ENCODE measurements at regions not wholly inside any gene's neighbourhood (a gene's known extent, or its start where the extent isn't known, plus 50 kb on each side); places are given as distances from the start of the nearest gene placed in this dataset.

GRCh38 chr9:108704156-108704852 is 151.5 kb downstream of the ACTL7B start (continued):
- TF ChIP-seq ZBTB40 (IDR thresholded peaks at IDR 0.05) (no peak), ZBTB40 (CRISPR knock-in tag; IDR thresholded peaks at IDR 0.05) (no peak)

DNA sequence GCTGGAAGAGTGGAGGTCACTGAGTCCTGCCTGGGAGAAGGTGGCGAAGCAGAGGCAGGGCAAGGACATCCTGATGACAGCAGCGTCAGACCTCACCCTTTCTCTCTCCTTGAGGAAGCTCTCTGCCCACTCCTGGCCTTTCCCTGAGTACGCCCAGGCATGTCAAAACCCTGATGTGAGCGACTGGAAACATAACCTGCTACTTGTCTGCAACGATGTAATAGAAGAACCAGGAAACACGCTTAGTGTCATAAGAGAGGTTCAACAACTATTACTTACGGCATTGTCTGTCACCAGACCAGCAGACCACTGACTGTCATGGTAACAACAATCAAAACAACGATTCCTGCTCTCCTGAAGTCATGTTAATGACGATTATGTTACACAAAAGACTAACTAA is 152.4 kb downstream of the ACTL7B start:
- no peak for FAIRE-seq
- Histone ChIP-seq H3K9me3 (ENCODE audit: low read length) (no peaks in the 10 kb centered on the region), H4K20me1 (ENCODE audit: insufficient read depth, low read length) (no peaks in the 10 kb centered on the region), H3K36me3 (replicated peaks in 1 of 2; ENCODE audit: control insufficient read depth in 1 of 2, insufficient read depth in 2 of 2, low read length in 2 of 2) (no peaks in the 10 kb centered on the region), H3K4me3 (replicated peaks in 1 of 3; ENCODE audit: insufficient read depth in 1 of 3, low read depth in 2 of 3, low read length in 3 of 3) (no peak overlapping the region), H3K4me1 (ENCODE audit: insufficient read depth, low read length) (no peaks in the 10 kb centered on the region), H3K79me2 (ENCODE audit: insufficient read depth, low read length) (no peaks in the 10 kb centered on the region), H3K4me2 (ENCODE audit: low read depth, low read length) (no peak overlapping the region), H3K9ac (ENCODE audit: insufficient read depth, low read depth, low read length) (no peak overlapping the region), H2AFZ (ENCODE audit: low read length) (no peak overlapping the region), H3K27ac (ENCODE audit: extremely low read length, insufficient read depth, low read length) (no peak overlapping the region), H3K27me3 (ENCODE audit: control insufficient read depth in 1 of 2, insufficient read depth in 2 of 2, low read length in 2 of 2) (peaks cover 0 to 4% of the 10 kb centered on the region in 2 experiments; a peak in 1 of 5 replicates)
- no peak for DNase-seq (ENCODE audit: low spot score)
- ChIA-PET POLR2A (no interaction called here), CTCF (ENCODE audit: low intra/inter-chr PET ratio, low total read pairs) (no interaction called here)
- intact Hi-C loops (cut with micrococcal nuclease; ENCODE audit: unreplicated experiment) (no loop called here), in situ Hi-C loops (cut with HindIII; ENCODE audit: extremely low pct_ligation_motif_present, low pct_unique_long_range_greater_than_20kb) (no loop called here)
- no TSS peak for BruUV-seq (replicated peaks)
- 30% methylated on average over 6 of the region's 9 CpGs for WGBS (ENCODE audit: low lambda C conversion rate)
- TF ChIP-seq CSRNP2 (CRISPR knock-in tag; conservative IDR thresholded peaks at IDR 0.05; ENCODE audit: low read depth), result no peak
- no peak for TF ChIP-seq ISL2 (CRISPR knock-in tag; IDR thresholded peaks at IDR 0.05)
- no peak for TF ChIP-seq ZNF569 (CRISPR knock-in tag; IDR thresholded peaks at IDR 0.05; ENCODE audit: borderline replicate concordance)
- TF ChIP-seq JARID2 (CRISPR knock-in tag; IDR thresholded peaks at IDR 0.05; ENCODE audit: insufficient replicate concordance), result no peak
- no peak for TF ChIP-seq ARNT (IDR thresholded peaks at IDR 0.05)
- TF ChIP-seq ZBTB42 (CRISPR knock-in tag; IDR thresholded peaks at IDR 0.05), result no peak
- no peak for ATAC-seq

Data from HepG2 (cell line).